ENCODE measurements at regions not wholly inside any gene's neighbourhood (a gene's known extent, or its start where the extent isn't known, plus 50 kb on each side); places are given as distances from the start of the nearest gene placed in this dataset.

- Histone ChIP-seq H3K4me2 (ENCODE audit: low read depth, low read length) (no peak overlapping the region), H3K27ac (ENCODE audit: extremely low read length, insufficient read depth, low read length) (no peak overlapping the region), H3K9ac (ENCODE audit: insufficient read depth, low read depth, low read length) (no peak overlapping the region), H3K27me3 (ENCODE audit: control insufficient read depth in 1 of 2, insufficient read depth in 2 of 2, low read length in 2 of 2) (no peaks in the 10 kb centered on the region), H3K36me3 (replicated peaks in 1 of 2; ENCODE audit: control insufficient read depth in 1 of 2, insufficient read depth in 2 of 2, low read length in 2 of 2) (no peaks in the 10 kb centered on the region), H4K20me1 (ENCODE audit: insufficient read depth, low read length) (no peaks in the 10 kb centered on the region), H3K79me2 (ENCODE audit: insufficient read depth, low read length) (no peaks in the 10 kb centered on the region), H3K4me3 (replicated peaks in 1 of 3; ENCODE audit: insufficient read depth in 1 of 3, low read depth in 2 of 3, low read length in 3 of 3) (no peak overlapping the region), H2AFZ (ENCODE audit: low read length) (no peak overlapping the region), H3K4me1 (ENCODE audit: insufficient read depth, low read length) (no peaks in the 10 kb centered on the region), H3K9me3 (ENCODE audit: low read length) (peaks cover 64% of the 10 kb centered on the region)
- FAIRE-seq (no peak), DNase-seq (ENCODE audit: low spot score) (no peak), ATAC-seq (no peak)
- ChIA-PET POLR2A (no interaction called here), CTCF (ENCODE audit: low intra/inter-chr PET ratio, low total read pairs) (no interaction called here)
- TF ChIP-seq STAT6 (CRISPR knock-in tag; IDR thresholded peaks at IDR 0.05; ENCODE audit: borderline replicate concordance) (no peak), ZNF598 (CRISPR knock-in tag; IDR thresholded peaks at IDR 0.05; ENCODE audit: borderline replicate concordance) (no peak), ZNF770 (CRISPR knock-in tag; IDR thresholded peaks at IDR 0.05) (no peak), NAIF1 (CRISPR knock-in tag; IDR thresholded peaks at IDR 0.05; ENCODE audit: borderline replicate concordance) (no peak), ATF4 (CRISPR knock-in tag; IDR thresholded peaks at IDR 0.05) (no peak), ZNF143 (CRISPR knock-in tag; IDR thresholded peaks at IDR 0.05) (no peak)
- in situ Hi-C loops (cut with HindIII; ENCODE audit: extremely low pct_ligation_motif_present, low pct_unique_long_range_greater_than_20kb) (no loop called here), intact Hi-C loops (cut with micrococcal nuclease; ENCODE audit: unreplicated experiment) (no loop called here)
- 0% methylated on average over 2 of the region's 2 CpGs for WGBS (ENCODE audit: low lambda C conversion rate)
- BruUV-seq (replicated peaks) = no TSS peak
These were observed 488.3 kb downstream of the PCDH17 start for GRCh38 chr13:58119804-58120203.

Measured in HepG2 (cell line).